CD4-positive, alpha-beta T cell (primary cell): ENCODE measurements at regions not wholly inside any gene's neighbourhood (a gene's known extent, or its start where the extent isn't known, plus 50 kb on each side); places are given as distances from the start of the nearest gene placed in this dataset.

Experiments used
- ATAC-seq: fragments of 200-7000 bp; cut with Tn5 transposase; one replicate; pipeline ENCODE4 v1.10.0; 2022; ENCODE audit warnings: mild to moderate bottlenecking; ENCODE audit not compliant: poor library complexity
- CTCF ChIA-PET: fragments of 350-600 bp; sonication (Branson Sonifier 250); formaldehyde crosslinking; loops from one replicate; lab custom pipeline; 2021; ENCODE audit warnings: antibody characterized with exemption, inconsistent platforms; lab: Charles Lee
- POLR2A ChIA-PET: fragments of 350-600 bp; sonication (Branson Sonifier 250); formaldehyde crosslinking; loops from one replicate; lab custom pipeline; 2021; ENCODE audit warnings: antibody characterized with exemption, inconsistent platforms; lab: Charles Lee
- DNase-seq, 14 experiments: peaks; one replicate each; pipeline ENCODE4 v3.0.0-alpha.2; 2013 to 2020; ENCODE audit warnings: mixed read lengths in 2 of 14
- H3K27ac ChIP-seq, 2 donors: one replicate each; pipeline versions ENCODE4 v1.5.1 to v1.7.0; 2013; ENCODE audit warnings: low read length in 2 of 2, low read depth in 1 of 2, mild to moderate bottlenecking in 1 of 2
- H3K27me3 ChIP-seq, 2 experiments: 1 replicate in 1 of 2; 2 replicates in 1 of 2; pipeline versions ENCODE4 v1.6.1 to v1.7.0; 2013; ENCODE audit warnings: low read length in 2 of 2, control low read depth in 1 of 2, mild to moderate bottlenecking in 1 of 2, moderate library complexity in 1 of 2; ENCODE audit not compliant: insufficient read depth in 2 of 2, control insufficient read depth in 1 of 2
- H3K36me3 ChIP-seq: one replicate; pipeline ENCODE4 v1.6.1; 2013; ENCODE audit warnings: low read length, control low read depth; ENCODE audit not compliant: insufficient read depth
- H3K4me1 ChIP-seq: one replicate; pipeline ENCODE4 v1.6.1; 2013; ENCODE audit warnings: low read length, control low read depth; ENCODE audit not compliant: insufficient read depth
- H3K4me3 ChIP-seq: one replicate; pipeline ENCODE4 v1.5.1; 2013; ENCODE audit warnings: mild to moderate bottlenecking, low read length, moderate library complexity
- H3K9me3 ChIP-seq, 2 experiments: 1 replicate in 1 of 2; 2 replicates in 1 of 2; pipeline versions ENCODE4 v1.6.1 to v1.7.0; 2013; ENCODE audit warnings: low read length in 2 of 2, mild to moderate bottlenecking in 2 of 2, control low read depth in 1 of 2, moderate library complexity in 1 of 2; ENCODE audit not compliant: control insufficient read depth in 1 of 2, insufficient read depth in 1 of 2
- H3K27ac Mint-ChIP-seq: one replicate; pipeline ENCODE4 v1.8.0; 2020; ENCODE audit warnings: mixed read lengths
- H3K27me3 Mint-ChIP-seq: one replicate; pipeline ENCODE4 v1.8.0; 2021; ENCODE audit warnings: mixed read lengths
- H3K36me3 Mint-ChIP-seq: one replicate; pipeline ENCODE4 v1.8.0; 2021; ENCODE audit warnings: low read depth, mixed read lengths
- H3K4me1 Mint-ChIP-seq: one replicate; pipeline ENCODE4 v1.8.0; 2021; ENCODE audit warnings: low read depth, mixed read lengths
- H3K4me3 Mint-ChIP-seq: one replicate; pipeline ENCODE4 v1.8.0; 2020; ENCODE audit warnings: mild to moderate bottlenecking, mixed read lengths
- H3K9me3 Mint-ChIP-seq: one replicate; pipeline ENCODE4 v1.8.0; 2020; ENCODE audit warnings: mixed read lengths
- CTCF ChIP-seq: fragments of 200-600 bp; IDR thresholded peaks from one replicate; pipeline ENCODE4 v1.8.0; 2022; ENCODE audit warnings: antibody characterized with exemption, mild to moderate bottlenecking
- intact Hi-C, 2 experiments: fragments of 100-400 bp; cut with DNase I in 1 of 2; cut with micrococcal nuclease in 1 of 2; formaldehyde crosslinking; loops; one replicate each; pipeline versions ENCODE4 v1.15.1 to v1.9.0; 2023 to 2025; cut with DNase I, micrococcal nuclease

GRCh38 chr12:94879542-94879941, 124.0 kb downstream of the NDUFA12 start:
- H3K27me3 Mint-ChIP-seq, result peaks cover 53% of the 10 kb centered on the region

DNA sequence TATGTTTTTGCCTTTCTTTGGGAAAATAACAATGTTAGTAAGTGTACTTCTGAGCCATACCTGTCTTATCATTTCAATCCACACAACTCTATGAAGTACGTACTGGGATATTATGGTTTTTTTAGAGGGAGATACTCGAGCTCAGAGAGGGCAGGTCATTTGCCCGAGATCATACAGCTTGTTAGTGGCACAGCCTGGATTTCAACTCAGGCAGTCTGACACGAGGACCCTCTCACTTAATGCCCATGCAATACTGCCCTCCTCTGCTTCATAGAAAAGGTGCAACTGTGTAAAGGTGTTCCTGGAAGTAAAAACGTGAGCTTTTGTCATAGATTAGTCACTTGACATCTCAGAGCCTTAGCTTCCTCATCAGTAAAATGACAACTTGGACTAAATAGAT, 128.0 kb downstream of the NDUFA12 start:
- no peak overlapping the region for H3K4me3 ChIP-seq
- ATAC-seq (peak; percentile 48), DNase-seq (peak in 3 of 14 experiments; percentile 6 to 29 (median 21))
- H3K36me3 Mint-ChIP-seq, result no peaks in the 10 kb centered on the region
- no peak overlapping the region for H3K27ac Mint-ChIP-seq
- POLR2A ChIA-PET, result no interaction called here
- no peak for TF ChIP-seq CTCF
- H3K4me1 ChIP-seq, result peaks cover 18% of the 10 kb centered on the region
- CTCF ChIA-PET, result no interaction called here
- intact Hi-C loops, result no loop called here
- H3K4me3 Mint-ChIP-seq, result no peak overlapping the region
- no peak overlapping the region for H3K27ac ChIP-seq
- peaks cover 0 to 7% of the 10 kb centered on the region in 2 experiments for H3K9me3 ChIP-seq
- H3K9me3 Mint-ChIP-seq, result no peaks in the 10 kb centered on the region
- peaks cover 82% of the 10 kb centered on the region for H3K27me3 Mint-ChIP-seq
- peaks cover 18% of the 10 kb centered on the region for H3K4me1 Mint-ChIP-seq
- H3K27me3 ChIP-seq, result peaks cover 45 to 54% of the 10 kb centered on the region in 2 experiments
- H3K36me3 ChIP-seq, result no peaks in the 10 kb centered on the region

More at GRCh38 chr12:94879542-94879941, 124.0 kb downstream of the NDUFA12 start:
- Mint-ChIP-seq H3K36me3 (no peaks in the 10 kb centered on the region), H3K4me3 (no peak overlapping the region), H3K27ac (no peak overlapping the region), H3K9me3 (no peaks in the 10 kb centered on the region), H3K4me1 (peaks cover 11% of the 10 kb centered on the region)
- ChIA-PET POLR2A (no interaction called here), CTCF (no interaction called here)
- H3K27me3 ChIP-seq, result peaks cover 20 to 25% of the 10 kb centered on the region in 2 experiments
- H3K27ac ChIP-seq, result no peak overlapping the region
- no peaks in the 10 kb centered on the region for H3K36me3 ChIP-seq
- peak in 3 of 14 experiments; percentile 8 to 36 (median 32) for DNase-seq
- H3K4me3 ChIP-seq, result no peak overlapping the region
- H3K9me3 ChIP-seq, result no peaks in the 10 kb centered on the region
- TF ChIP-seq CTCF, result no peak
- intact Hi-C loops, result no loop called here
- peaks cover 3% of the 10 kb centered on the region for H3K4me1 ChIP-seq
- no peak for ATAC-seq

DNA sequence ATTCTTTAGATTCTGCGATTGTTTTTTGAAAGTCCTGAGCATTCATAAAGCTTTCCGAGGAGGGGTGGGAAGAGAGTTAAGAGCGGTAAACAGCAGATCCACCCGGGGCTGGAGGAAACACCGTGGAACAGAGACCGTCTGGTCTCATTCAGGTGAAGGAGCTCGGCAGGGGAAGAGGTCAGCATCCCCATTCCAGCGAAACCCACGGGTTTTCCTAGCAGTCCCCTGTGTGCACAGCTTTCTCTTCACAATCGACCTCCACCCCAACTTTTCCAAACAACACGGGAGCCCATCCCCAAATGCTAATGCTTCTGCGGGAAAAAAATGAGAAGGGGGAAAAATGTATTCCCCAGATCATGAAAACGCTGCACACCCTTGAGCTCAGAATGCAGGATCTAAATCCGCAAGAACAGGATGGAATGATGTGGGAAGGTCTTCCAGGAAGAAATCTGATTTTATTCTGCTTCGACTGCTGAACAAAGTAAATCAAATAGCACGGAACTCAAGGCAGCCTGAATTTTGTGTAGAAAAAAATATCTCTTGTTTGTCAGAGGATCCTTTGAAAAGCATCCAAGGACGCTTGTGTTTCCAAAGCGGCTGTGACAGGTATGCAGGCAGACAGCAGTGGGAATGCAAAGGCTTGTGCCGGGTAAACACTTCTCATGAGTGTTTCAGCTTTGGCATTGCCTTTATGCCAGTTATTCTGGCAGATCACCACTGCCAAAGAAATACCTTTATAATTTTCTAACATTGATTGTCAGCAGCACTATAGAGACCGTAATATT, 128.8 kb downstream of the NDUFA12 start:
- peaks cover 0 to 7% of the 10 kb centered on the region in 2 experiments for H3K9me3 ChIP-seq
- H3K4me3 ChIP-seq, result no peak overlapping the region
- Mint-ChIP-seq H3K4me1 (peaks cover 18% of the 10 kb centered on the region), H3K9me3 (no peaks in the 10 kb centered on the region), H3K27ac (no peak overlapping the region), H3K27me3 (peaks cover 88% of the 10 kb centered on the region), H3K36me3 (no peaks in the 10 kb centered on the region), H3K4me3 (peak overlapping the region; percentile 42)
- ATAC-seq (no peak), DNase-seq (no peak)
- POLR2A ChIA-PET, result interaction anchor here (0.5 kb wide), 1 partner anchor 199 kb away, joined by 4 read pairs; the partner anchor contains the start of gene NR2C1
- peaks cover 18% of the 10 kb centered on the region for H3K4me1 ChIP-seq
- CTCF ChIA-PET, result no interaction called here
- no peaks in the 10 kb centered on the region for H3K36me3 ChIP-seq
- intact Hi-C loops, result no loop called here
- H3K27me3 ChIP-seq, result peaks cover 44 to 54% of the 10 kb centered on the region in 2 experiments
- TF ChIP-seq CTCF, result no peak
- H3K27ac ChIP-seq, result no peak overlapping the region
